Neural progenitor cell (in vitro differentiated cells): ENCODE measurements at regions not wholly inside any gene's neighbourhood (a gene's known extent, or its start where the extent isn't known, plus 50 kb on each side); places are given as distances from the start of the nearest gene placed in this dataset.

Source experiments
- DNase-seq: peaks from one replicate; pipeline ENCODE4 v3.0.0-alpha.2; 2016; ENCODE audit warnings: low spot score
- H2AFZ ChIP-seq: fragments of 200-600 bp; sonication (generic); replicated peaks from 2 replicates; pipeline ENCODE4 v1.6.1; 2016; ENCODE audit warnings: antibody characterized with exemption
- H3F3A ChIP-seq: fragments of 200-600 bp; sonication (generic); 2 replicates; pipeline ENCODE4 v1.6.1; 2016; ENCODE audit warnings: antibody characterized with exemption, low read depth
- H3K27ac ChIP-seq: fragments of 200-600 bp; sonication (generic); 2 replicates; pipeline ENCODE4 v1.5.1; 2016; ENCODE audit warnings: mild to moderate bottlenecking
- H3K27me3 ChIP-seq: fragments of 200-600 bp; sonication (generic); 2 replicates; pipeline ENCODE4 v1.6.1; 2016; ENCODE audit warnings: mild to moderate bottlenecking, moderate library complexity
- H3K36me3 ChIP-seq: fragments of 200-600 bp; sonication (generic); 2 replicates; pipeline ENCODE4 v1.5.1; 2016
- H3K4me1 ChIP-seq: fragments of 200-600 bp; sonication (generic); 2 replicates; pipeline ENCODE4 v1.6.1; 2016; ENCODE audit warnings: mixed run types
- H3K4me2 ChIP-seq: fragments of 200-600 bp; sonication (generic); 2 replicates; pipeline ENCODE4 v1.6.1; 2016
- H3K4me3 ChIP-seq: fragments of 200-600 bp; sonication (generic); 2 replicates; pipeline ENCODE4 v1.5.1; 2016
- H3K79me2 ChIP-seq: fragments of 200-600 bp; sonication (generic); 2 replicates; pipeline ENCODE4 v1.6.1; 2016; ENCODE audit warnings: low read depth
- H3K9ac ChIP-seq: fragments of 200-600 bp; sonication (generic); 2 replicates; pipeline ENCODE4 v1.6.1; 2016
- H3K9me3 ChIP-seq: fragments of 200-600 bp; sonication (generic); 2 replicates; pipeline ENCODE4 v1.5.1; 2016; ENCODE audit warnings: low read depth
- H4K20me1 ChIP-seq: fragments of 200-600 bp; sonication (generic); 2 replicates; pipeline ENCODE4 v1.6.1; 2016; ENCODE audit warnings: low read depth
- H3K27ac Mint-ChIP-seq: 3 replicates; pipeline ENCODE4 v1.8.0; 2021; ENCODE audit warnings: mixed read lengths
- H3K27me3 Mint-ChIP-seq: 2 replicates; pipeline ENCODE4 v1.8.0; 2022; ENCODE audit warnings: low read depth, mild to moderate bottlenecking, inconsistent platforms, moderate library complexity, mixed read lengths; ENCODE audit not compliant: insufficient read depth
- H3K36me3 Mint-ChIP-seq: 3 replicates; pipeline ENCODE4 v1.8.0; 2021; ENCODE audit warnings: mixed read lengths
- H3K4me1 Mint-ChIP-seq: 3 replicates; pipeline ENCODE4 v1.8.0; 2021; ENCODE audit warnings: mixed read lengths
- H3K4me3 Mint-ChIP-seq: 3 replicates; pipeline ENCODE4 v1.8.0; 2021; ENCODE audit warnings: mild to moderate bottlenecking, moderate library complexity, mixed read lengths
- H3K9me3 Mint-ChIP-seq: 3 replicates; pipeline ENCODE4 v1.8.0; 2020; ENCODE audit warnings: mixed read lengths
- EZH2 ChIP-seq: fragments of 200-600 bp; sonication (generic); IDR thresholded peaks from 2 replicates; pipeline ENCODE4 v1.6.1; 2017; ENCODE audit warnings: antibody characterized with exemption, mild to moderate bottlenecking, moderate library complexity
- EZH2phosphoT487 ChIP-seq: fragments of 200-600 bp; sonication (generic); IDR thresholded peaks from 2 replicates; pipeline ENCODE4 v1.6.1; 2017; ENCODE audit warnings: antibody characterized with exemption
- TF ChIP-seq, protein P1 (sequence below): fragments of 200-600 bp; sonication (generic); IDR thresholded peaks from 2 replicates; pipeline ENCODE4 v1.5.1; 2017; ENCODE audit warnings: antibody characterized with exemption, mild to moderate bottlenecking

GRCh38 chr9:91146391-91147019 lies 215.2 kb downstream of the AUH start:
- Histone ChIP-seq H3K9me3 (no peaks in the 10 kb centered on the region), H4K20me1 (no peaks in the 10 kb centered on the region), H3K4me2 (peak overlapping the region; percentile 40), H3K27ac (no peak overlapping the region), H2AFZ (no peak overlapping the region), H3F3A (peaks cover 12% of the 10 kb centered on the region), H3K9ac (no peak overlapping the region), H3K36me3 (no peaks in the 10 kb centered on the region), H3K79me2 (no peaks in the 10 kb centered on the region), H3K27me3 (no peaks in the 10 kb centered on the region), H3K4me3 (no peak overlapping the region), H3K4me1 (peaks cover 29% of the 10 kb centered on the region)
- no peak overlapping the region for H3K4me3 Mint-ChIP-seq
- no peaks in the 10 kb centered on the region for H3K36me3 Mint-ChIP-seq
- peaks cover 6% of the 10 kb centered on the region for H3K9me3 Mint-ChIP-seq
- H3K27ac Mint-ChIP-seq: peak overlapping the region; percentile 72
- no peaks in the 10 kb centered on the region for H3K27me3 Mint-ChIP-seq
- TF ChIP-seq, protein P1, sequence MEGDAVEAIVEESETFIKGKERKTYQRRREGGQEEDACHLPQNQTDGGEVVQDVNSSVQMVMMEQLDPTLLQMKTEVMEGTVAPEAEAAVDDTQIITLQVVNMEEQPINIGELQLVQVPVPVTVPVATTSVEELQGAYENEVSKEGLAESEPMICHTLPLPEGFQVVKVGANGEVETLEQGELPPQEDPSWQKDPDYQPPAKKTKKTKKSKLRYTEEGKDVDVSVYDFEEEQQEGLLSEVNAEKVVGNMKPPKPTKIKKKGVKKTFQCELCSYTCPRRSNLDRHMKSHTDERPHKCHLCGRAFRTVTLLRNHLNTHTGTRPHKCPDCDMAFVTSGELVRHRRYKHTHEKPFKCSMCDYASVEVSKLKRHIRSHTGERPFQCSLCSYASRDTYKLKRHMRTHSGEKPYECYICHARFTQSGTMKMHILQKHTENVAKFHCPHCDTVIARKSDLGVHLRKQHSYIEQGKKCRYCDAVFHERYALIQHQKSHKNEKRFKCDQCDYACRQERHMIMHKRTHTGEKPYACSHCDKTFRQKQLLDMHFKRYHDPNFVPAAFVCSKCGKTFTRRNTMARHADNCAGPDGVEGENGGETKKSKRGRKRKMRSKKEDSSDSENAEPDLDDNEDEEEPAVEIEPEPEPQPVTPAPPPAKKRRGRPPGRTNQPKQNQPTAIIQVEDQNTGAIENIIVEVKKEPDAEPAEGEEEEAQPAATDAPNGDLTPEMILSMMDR: no peak
- TF ChIP-seq EZH2: no peak
- TF ChIP-seq EZH2phosphoT487: no peak
- H3K4me1 Mint-ChIP-seq: peaks cover 12% of the 10 kb centered on the region
- no peak for DNase-seq

GRCh38 chr9:91147079-91147708 lies 214.5 kb downstream of the AUH start:
- H3K4me1 ChIP-seq: peaks cover 25% of the 10 kb centered on the region
- H3K9me3 Mint-ChIP-seq: peaks cover 7% of the 10 kb centered on the region
- peak overlapping the region; percentile 40 for H3K4me2 ChIP-seq
- H3K4me1 Mint-ChIP-seq: peaks cover 12% of the 10 kb centered on the region
- peaks cover 12% of the 10 kb centered on the region for H3F3A ChIP-seq
- H3K27ac Mint-ChIP-seq: peak overlapping the region; percentile 72
- TF ChIP-seq EZH2 (no peak), EZH2phosphoT487 (no peak)
- TF ChIP-seq, protein P1: no peak
- no peaks in the 10 kb centered on the region for H3K27me3 ChIP-seq
- no peak overlapping the region for H3K4me3 Mint-ChIP-seq
- peak; percentile 71 for DNase-seq
- H3K9ac ChIP-seq: no peak overlapping the region
- no peaks in the 10 kb centered on the region for H3K36me3 Mint-ChIP-seq
- no peaks in the 10 kb centered on the region for H4K20me1 ChIP-seq
- no peak overlapping the region for H2AFZ ChIP-seq
- no peak overlapping the region for H3K4me3 ChIP-seq
- no peaks in the 10 kb centered on the region for H3K27me3 Mint-ChIP-seq
- H3K79me2 ChIP-seq: no peaks in the 10 kb centered on the region
- no peaks in the 10 kb centered on the region for H3K36me3 ChIP-seq
- no peak overlapping the region for H3K27ac ChIP-seq
- H3K9me3 ChIP-seq: no peaks in the 10 kb centered on the region

- DNase-seq: no peak
- H3K27me3 Mint-ChIP-seq: no peaks in the 10 kb centered on the region
- Histone ChIP-seq H3K9ac (no peak overlapping the region), H3K4me2 (peak overlapping the region; percentile 40), H3K27me3 (no peaks in the 10 kb centered on the region), H2AFZ (no peak overlapping the region), H3F3A (peaks cover 12% of the 10 kb centered on the region), H4K20me1 (no peaks in the 10 kb centered on the region), H3K9me3 (no peaks in the 10 kb centered on the region), H3K4me3 (no peak overlapping the region), H3K79me2 (no peaks in the 10 kb centered on the region), H3K4me1 (peaks cover 21% of the 10 kb centered on the region), H3K36me3 (no peaks in the 10 kb centered on the region), H3K27ac (no peak overlapping the region)
- H3K9me3 Mint-ChIP-seq: peaks cover 15% of the 10 kb centered on the region
- peaks cover 12% of the 10 kb centered on the region for H3K4me1 Mint-ChIP-seq
- no peak overlapping the region for H3K27ac Mint-ChIP-seq
- no peaks in the 10 kb centered on the region for H3K36me3 Mint-ChIP-seq
- H3K4me3 Mint-ChIP-seq: no peak overlapping the region
- TF ChIP-seq, protein P1: no peak
- TF ChIP-seq EZH2phosphoT487 (no peak), EZH2 (no peak)
Observed at GRCh38 chr9:91148306-91148705, 213.4 kb downstream of the AUH start.
